HL-60 (cell line): ENCODE measurements at regions not wholly inside any gene's neighbourhood (a gene's known extent, or its start where the extent isn't known, plus 50 kb on each side); places are given as distances from the start of the nearest gene placed in this dataset.

Source experiments
- CTCF ChIP-seq: IDR thresholded peaks from one replicate; pipeline ENCODE4 v1.5.1; 2011; ENCODE audit warnings: low read length, control low read depth, inconsistent platforms; ENCODE audit not compliant: insufficient read depth
- GABPA ChIP-seq: IDR thresholded peaks from 2 replicates; pipeline ENCODE4 v1.6.1; 2012; ENCODE audit warnings: low read depth
- POLR2AphosphoS5 ChIP-seq: IDR thresholded peaks from 2 replicates; pipeline ENCODE4 v1.6.1; 2012; ENCODE audit warnings: low read depth
- REST ChIP-seq: IDR thresholded peaks from 2 replicates; pipeline ENCODE4 v1.6.1; 2012; ENCODE audit warnings: low read depth; ENCODE audit not compliant: insufficient replicate concordance

GRCh38 chr3:30113906-30114305 lies 492.5 kb upstream of the TGFBR2 start:
- TF ChIP-seq CTCF (no peak), POLR2AphosphoS5 (no peak), REST (no peak), GABPA (no peak)
